GM18861 (cell line): ENCODE measurements at regions not wholly inside any gene's neighbourhood (a gene's known extent, or its start where the extent isn't known, plus 50 kb on each side); places are given as distances from the start of the nearest gene placed in this dataset.
"Not testable (repeated sequence)": the region's sequence is repeated elsewhere in the genome, so short reads cannot be mapped to it uniquely, and the experiment has no call there.

Experiments
- ATAC-seq: cut with Tn5 transposase; IDR thresholded peaks from one replicate; pipeline ENCODE4 v1.9.1; 2021; ENCODE audit not compliant: unreplicated experiment

GRCh38 chr6:119758385-119758784 is 408.8 kb upstream of the MAN1A1 start:
- ATAC-seq = no peak

GRCh38 chr6:119757467-119757866 is 407.9 kb upstream of the MAN1A1 start:
- ATAC-seq = no peak

DNA sequence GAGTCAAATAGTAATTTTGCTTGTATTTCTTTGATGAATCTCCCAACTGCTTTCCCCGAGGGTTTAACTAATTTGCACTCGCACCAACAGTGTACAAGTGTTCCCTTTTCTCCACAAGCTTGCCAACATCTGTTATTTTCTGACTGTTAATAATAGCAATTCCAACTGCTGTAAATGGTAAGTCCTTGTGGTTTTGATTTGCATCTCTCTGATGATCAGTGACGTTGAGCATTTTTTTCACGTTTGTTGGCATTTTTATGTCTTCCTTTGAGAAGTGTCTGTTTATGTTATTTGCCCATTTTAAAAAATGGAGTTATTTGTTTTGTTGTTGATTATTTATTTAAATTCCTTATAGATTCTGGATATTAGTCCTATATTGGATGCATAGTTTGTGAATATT is 399.8 kb upstream of the MAN1A1 start:
- ATAC-seq = no peak

GRCh38 chr6:119748535-119748934 is 399.0 kb upstream of the MAN1A1 start:
- ATAC-seq = not testable (repeated sequence)

DNA sequence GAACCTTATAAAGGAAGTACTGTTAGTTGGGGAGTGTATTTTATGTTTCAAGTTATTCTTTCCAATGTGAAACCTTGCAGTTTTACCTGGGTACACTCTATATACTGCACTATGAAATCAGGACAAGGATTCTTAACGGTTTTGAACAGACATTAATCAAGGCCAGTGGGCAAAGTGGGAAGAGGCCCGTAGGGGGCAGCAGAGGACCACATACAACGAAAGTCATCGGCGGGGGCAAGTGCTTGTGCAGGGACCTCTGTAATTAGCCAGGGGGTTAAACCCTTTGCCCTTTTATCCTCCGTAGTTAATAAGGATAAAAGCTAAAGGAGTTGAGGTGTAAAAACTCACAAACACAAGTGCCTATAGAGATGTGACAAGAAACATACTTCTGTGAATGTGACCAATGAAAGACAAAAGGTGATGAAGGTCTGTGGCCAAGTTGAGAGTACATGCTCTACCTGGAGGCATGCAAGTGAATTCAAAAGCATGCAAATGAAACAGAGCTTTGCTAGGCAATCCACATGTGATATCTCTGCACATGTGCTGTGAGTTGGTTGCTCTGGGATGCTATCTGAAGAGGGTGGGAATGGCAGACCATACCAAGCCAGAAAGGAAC is 392.7 kb upstream of the MAN1A1 start:
- ATAC-seq = peak; percentile 80

- no peak for ATAC-seq
These were observed 390.2 kb upstream of the MAN1A1 start for GRCh38 chr6:119739769-119740168.

- ATAC-seq = no peak
These were observed 388.9 kb upstream of the MAN1A1 start for GRCh38 chr6:119738425-119738824.

- no peak for ATAC-seq
These were observed 386.9 kb upstream of the MAN1A1 start for GRCh38 chr6:119736296-119737021.

DNA sequence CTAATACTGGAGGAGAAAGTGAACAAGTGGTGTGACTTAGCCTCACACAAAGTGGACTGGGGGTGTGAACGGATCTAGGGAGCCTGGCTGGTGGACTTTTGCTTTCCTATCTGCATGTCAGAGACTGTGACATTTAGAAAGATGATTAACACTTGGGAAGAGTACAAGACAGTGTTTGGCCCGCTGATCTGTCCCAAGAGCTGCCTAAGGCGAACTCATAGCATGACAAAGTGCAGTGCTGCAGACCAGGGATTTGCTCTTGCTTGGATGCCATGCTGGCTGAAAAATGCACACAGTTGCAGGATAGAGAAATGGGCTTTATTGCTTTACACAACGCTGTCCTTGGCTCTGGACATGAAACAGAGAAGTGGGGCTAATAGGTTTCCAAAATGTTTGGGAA is 386.0 kb upstream of the MAN1A1 start:
- ATAC-seq = no peak

DNA sequence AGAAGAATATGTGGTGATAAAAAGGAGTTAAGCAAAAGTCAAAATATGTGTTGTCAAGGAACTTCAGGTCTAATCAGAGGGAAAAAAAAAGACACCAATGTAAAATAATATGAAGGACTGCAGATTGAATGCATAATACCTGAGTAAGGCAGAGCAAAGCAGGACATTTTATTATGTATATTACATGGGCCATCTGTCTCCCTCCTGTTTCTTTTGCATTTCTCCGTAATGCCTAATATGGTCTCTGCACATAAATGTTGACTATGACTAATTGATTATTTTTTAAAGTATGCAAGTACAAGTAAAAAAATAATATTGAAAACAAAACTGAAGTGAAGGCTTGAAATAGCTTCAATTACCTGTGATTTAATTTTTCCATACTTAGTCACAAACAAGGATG is 384.7 kb upstream of the MAN1A1 start:
- no peak for ATAC-seq

GRCh38 chr6:119728935-119729334 is 379.4 kb upstream of the MAN1A1 start:
- no peak for ATAC-seq

GRCh38 chr6:119728220-119728750 is 378.7 kb upstream of the MAN1A1 start:
- ATAC-seq = no peak

- no peak for ATAC-seq
These were observed 378.1 kb upstream of the MAN1A1 start for GRCh38 chr6:119727504-119728219.

GRCh38 chr6:119726912-119727311 is 377.4 kb upstream of the MAN1A1 start:
- ATAC-seq = not testable (repeated sequence)

- no peak for ATAC-seq
These were observed 376.5 kb upstream of the MAN1A1 start for GRCh38 chr6:119726086-119726485.

DNA sequence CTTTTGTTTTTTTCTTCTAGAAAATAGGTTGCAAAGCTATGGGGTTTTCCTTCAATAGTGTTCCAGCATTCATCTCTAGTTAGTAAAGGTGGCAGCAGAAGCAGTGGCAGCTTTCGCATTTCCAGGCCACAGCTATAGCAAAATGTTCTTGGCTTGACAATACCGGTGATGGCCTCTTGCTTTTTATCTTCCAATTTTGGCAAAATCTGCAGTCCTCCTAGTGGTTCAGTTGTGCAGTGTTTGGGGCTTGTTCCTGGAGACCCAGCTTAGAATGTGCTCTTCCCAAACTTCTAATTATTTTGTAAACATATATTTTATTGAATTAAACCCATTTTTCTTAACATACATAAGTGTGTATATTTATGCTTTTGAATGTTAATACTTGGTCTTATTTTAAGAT is 370.6 kb upstream of the MAN1A1 start:
- no peak for ATAC-seq

DNA sequence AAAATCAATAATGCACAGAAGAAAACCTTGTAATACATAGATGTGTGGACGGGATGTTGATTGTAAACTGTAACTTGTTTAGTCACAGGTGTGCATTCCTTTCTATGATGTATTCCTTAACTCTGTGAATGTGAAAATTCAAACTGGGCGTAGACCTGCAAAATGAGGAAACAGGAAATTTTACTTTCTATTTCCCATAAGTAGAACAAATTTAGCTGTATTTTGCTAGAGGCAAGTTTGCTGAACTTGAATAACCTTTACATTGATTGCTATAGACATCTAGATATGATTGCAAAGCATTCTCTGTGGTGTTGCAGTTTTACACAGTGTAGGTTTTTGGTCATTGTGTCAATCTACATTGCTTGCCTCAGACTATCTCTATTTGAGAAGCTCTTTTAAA is 368.4 kb upstream of the MAN1A1 start:
- no peak for ATAC-seq

GRCh38 chr6:119716668-119717270 is 367.2 kb upstream of the MAN1A1 start:
- ATAC-seq = no peak

DNA sequence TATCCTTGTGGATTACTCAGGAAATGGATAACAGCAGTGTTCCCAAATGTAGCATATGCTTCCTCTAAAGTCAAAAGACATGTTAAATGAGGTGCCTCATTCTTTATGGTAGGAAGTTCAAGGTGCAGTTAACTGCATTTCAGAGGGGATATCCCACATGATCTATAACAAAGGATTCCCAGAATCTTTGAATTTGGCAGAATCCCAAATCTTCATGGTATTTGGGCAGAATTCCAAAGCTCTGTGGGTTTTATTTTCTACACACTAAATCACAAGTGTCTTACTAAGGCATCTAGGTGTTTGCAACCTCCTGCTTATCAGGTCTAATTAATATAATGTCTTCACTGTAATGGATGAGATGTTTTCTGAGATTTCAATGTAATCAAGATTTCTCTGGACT is 364.3 kb upstream of the MAN1A1 start:
- ATAC-seq = no peak

DNA sequence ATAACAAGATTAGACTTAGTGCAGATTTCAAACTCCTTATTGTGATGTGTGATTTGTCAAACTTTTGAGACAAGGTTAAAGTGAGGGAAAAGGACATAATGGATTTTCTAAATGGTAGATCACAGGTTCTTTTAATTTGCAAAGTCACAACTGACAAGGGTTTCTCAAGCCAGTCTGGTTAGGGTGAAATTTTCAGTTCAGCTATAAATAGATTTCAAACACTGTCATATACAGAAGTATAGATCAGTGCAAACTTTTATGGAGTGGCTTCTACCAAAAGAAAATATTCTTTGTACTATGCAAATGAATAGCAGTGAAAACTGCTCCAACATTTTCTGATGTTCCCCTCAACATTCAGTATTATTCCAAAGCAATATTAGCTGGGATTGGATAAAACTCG is 337.1 kb upstream of the MAN1A1 start:
- no peak for ATAC-seq

DNA sequence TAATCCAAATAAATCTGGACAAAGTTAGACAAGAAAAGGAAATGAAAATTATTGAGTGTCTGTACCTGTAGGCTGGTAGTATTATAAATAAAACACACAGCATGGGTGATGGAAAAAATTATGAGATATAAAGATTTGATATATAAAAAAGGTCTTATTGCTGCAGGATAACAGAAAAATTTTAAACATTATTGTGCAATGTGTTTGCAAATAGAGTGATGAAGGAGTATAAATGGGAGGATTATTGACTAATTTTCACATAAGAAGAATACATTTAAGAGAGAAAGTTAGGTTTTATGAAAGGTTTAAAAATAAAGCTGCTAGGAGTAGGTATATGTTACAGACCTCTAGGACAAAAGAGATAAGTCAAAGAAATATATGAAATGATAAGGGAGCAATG is 336.7 kb upstream of the MAN1A1 start:
- ATAC-seq = no peak

- no peak for ATAC-seq
These were observed 334.1 kb upstream of the MAN1A1 start for GRCh38 chr6:119683671-119684070.
